ENCODE measurements at regions not wholly inside any gene's neighbourhood (a gene's known extent, or its start where the extent isn't known, plus 50 kb on each side); places are given as distances from the start of the nearest gene placed in this dataset.
A peak's percentile ranks its signal among the peaks of the same experiment; 100 is the strongest.

- Mint-ChIP-seq H3K9me3 (no peaks in the 10 kb centered on the region), H3K4me3 (no peak overlapping the region), H3K4me1 (no peaks in the 10 kb centered on the region), H3K36me3 (ENCODE audit: low read depth) (no peaks in the 10 kb centered on the region), H3K27ac (no peak overlapping the region), H3K27me3 (no peaks in the 10 kb centered on the region)
- TF ChIP-seq CTCF (IDR thresholded peaks at IDR 0.05) = peak; percentile 85
- ChIA-PET POLR2A (no interaction called here), CTCF (interaction anchor here (0.7 to 1.4 kb wide), 3 partner anchors 296 to 1443 kb away, joined by 4 read pairs; no protein-coding TSS in a partner anchor)
- ATAC-seq (ENCODE audit: low read depth) (peak; percentile 62), DNase-seq (no peak)
- intact Hi-C loops (cut with micrococcal nuclease) = loop anchor here (1.0 to 5.0 kb wide), 4 partner anchors 300 to 1518 kb away; partner anchors contain the start of gene DSEL
These were observed 298.9 kb downstream of the DSEL start for GRCh38 chr18:67217551-67218166.

GRCh38 chr18:67216846-67217245 lies 299.7 kb downstream of the DSEL start:
- no peaks in the 10 kb centered on the region for H3K4me1 Mint-ChIP-seq
- no peak for ATAC-seq (ENCODE audit: low read depth)
- H3K27me3 Mint-ChIP-seq = no peaks in the 10 kb centered on the region
- H3K4me3 Mint-ChIP-seq = no peak overlapping the region
- ChIA-PET CTCF (interaction anchor here (0.8 to 1.4 kb wide), 5 partner anchors 8 to 1444 kb away, joined by 3 to 4 read pairs (median 4); no protein-coding TSS in a partner anchor), POLR2A (no interaction called here)
- H3K9me3 Mint-ChIP-seq = no peaks in the 10 kb centered on the region
- no peak overlapping the region for H3K27ac Mint-ChIP-seq
- intact Hi-C loops (cut with micrococcal nuclease) = loop anchor here (1.0 to 5.0 kb wide), 4 partner anchors 300 to 1518 kb away; partner anchors contain the start of gene DSEL
- no peaks in the 10 kb centered on the region for H3K36me3 Mint-ChIP-seq (ENCODE audit: low read depth)
- no peak for DNase-seq
- no peak for TF ChIP-seq CTCF (IDR thresholded peaks at IDR 0.05)

- Mint-ChIP-seq H3K27ac (no peak overlapping the region), H3K27me3 (no peaks in the 10 kb centered on the region), H3K36me3 (ENCODE audit: low read depth) (no peaks in the 10 kb centered on the region), H3K9me3 (no peaks in the 10 kb centered on the region), H3K4me1 (no peaks in the 10 kb centered on the region), H3K4me3 (no peak overlapping the region)
- ATAC-seq (ENCODE audit: low read depth) (no peak), DNase-seq (no peak)
- TF ChIP-seq CTCF (IDR thresholded peaks at IDR 0.05) = no peak
- intact Hi-C loops (cut with micrococcal nuclease) = loop anchor here (5.0 kb wide), 1 partner anchor 302 kb away; the partner anchor contains the start of gene DSEL
- CTCF ChIA-PET = no interaction called here
- POLR2A ChIA-PET = no interaction called here
These were observed 300.8 kb downstream of the DSEL start for GRCh38 chr18:67215686-67216085.

- POLR2A ChIA-PET = no interaction called here
- no peak for TF ChIP-seq CTCF (IDR thresholded peaks at IDR 0.05)
- DNase-seq = no peak
- no peak overlapping the region for H3K4me3 Mint-ChIP-seq
- no peaks in the 10 kb centered on the region for H3K36me3 Mint-ChIP-seq (ENCODE audit: low read depth)
- no peak overlapping the region for H3K27ac Mint-ChIP-seq
- CTCF ChIA-PET = no interaction called here
- H3K4me1 Mint-ChIP-seq = no peaks in the 10 kb centered on the region
- intact Hi-C loops (cut with micrococcal nuclease) = no loop called here
- ATAC-seq (ENCODE audit: low read depth) = no peak
- no peaks in the 10 kb centered on the region for H3K9me3 Mint-ChIP-seq
- no peaks in the 10 kb centered on the region for H3K27me3 Mint-ChIP-seq
These were observed 304.9 kb downstream of the DSEL start for GRCh38 chr18:67211646-67212045.

- CTCF ChIA-PET = interaction anchor here (0.7 kb wide), 1 partner anchor 46 kb away, joined by 3 read pairs; no protein-coding TSS in a partner anchor
- intact Hi-C loops (cut with micrococcal nuclease) = loop anchor here (2.0 kb wide), 1 partner anchor 96 kb away; no protein-coding TSS in a partner anchor
- Mint-ChIP-seq H3K36me3 (ENCODE audit: low read depth) (no peaks in the 10 kb centered on the region), H3K27me3 (no peaks in the 10 kb centered on the region), H3K4me1 (no peaks in the 10 kb centered on the region), H3K4me3 (no peak overlapping the region), H3K27ac (no peak overlapping the region), H3K9me3 (no peaks in the 10 kb centered on the region)
- DNase-seq = no peak
- no peak for ATAC-seq (ENCODE audit: low read depth)
- TF ChIP-seq CTCF (IDR thresholded peaks at IDR 0.05) = no peak
- POLR2A ChIA-PET = no interaction called here
These were observed 315.9 kb downstream of the DSEL start for GRCh38 chr18:67200665-67201064.

All from activated B cell treated with CpG ODN at 0.5 μM for 24 hours (primary cell).